GM12878 (cell line): ENCODE measurements at regions not wholly inside any gene's neighbourhood (a gene's known extent, or its start where the extent isn't known, plus 50 kb on each side); places are given as distances from the start of the nearest gene placed in this dataset.

Experiments
- CBX3 ChIP-seq: fragments of 200-600 bp; sonication (generic); IDR thresholded peaks from 2 replicates; pipeline ENCODE4 v1.6.1; 2016; ENCODE audit warnings: low read depth, borderline replicate concordance
- CREB1 ChIP-seq: IDR thresholded peaks from 2 replicates; pipeline ENCODE4 v1.6.1; 2012; ENCODE audit warnings: low read depth, mild to moderate bottlenecking, inconsistent platforms
- FOS ChIP-seq: IDR thresholded peaks from 3 replicates; pipeline ENCODE4 v1.6.1; 2011; ENCODE audit warnings: borderline replicate concordance; ENCODE audit not compliant: insufficient read length; ENCODE audit errors: extremely low read depth
- HDAC6 ChIP-seq: fragments of 200-600 bp; sonication (generic); IDR thresholded peaks from one replicate; pipeline ENCODE4 v1.8.0; 2017; ENCODE audit warnings: antibody characterized with exemption; ENCODE audit not compliant: unreplicated experiment
- IKZF2 ChIP-seq, 2 experiments: fragments of 450-650 bp; IDR thresholded peaks; 2 replicates each; pipeline ENCODE4 v1.6.1; 2017; ENCODE audit warnings: mild to moderate bottlenecking in 2 of 2, moderate library complexity in 2 of 2
- NRF1 ChIP-seq: conservative IDR thresholded peaks from 2 replicates; pipeline ENCODE4 v1.6.1; 2011; ENCODE audit warnings: mild to moderate bottlenecking, low read depth, low read length, improper control_type of control experiment
- POLR2A ChIP-seq: IDR thresholded peaks from 2 replicates; pipeline ENCODE4 v1.6.1; 2011; ENCODE audit warnings: low read depth, mild to moderate bottlenecking, low read length
- RCOR1 ChIP-seq: conservative IDR thresholded peaks from 2 replicates; pipeline ENCODE4 v1.6.1; 2012; ENCODE audit warnings: low read depth, low read length, improper control_type of control experiment
- RFX5 ChIP-seq: IDR thresholded peaks from 2 replicates; pipeline ENCODE4 v1.6.1; 2011; ENCODE audit warnings: low read depth, low read length, improper control_type of control experiment
- SIN3A ChIP-seq: IDR thresholded peaks from 2 replicates; pipeline ENCODE4 v1.6.1; 2012; ENCODE audit warnings: low read depth, low read length, improper control_type of control experiment
- SPI1 ChIP-seq: IDR thresholded peaks from 2 replicates; pipeline ENCODE4 v1.6.1; 2011; ENCODE audit warnings: low read depth, mild to moderate bottlenecking, low read length, moderate library complexity, borderline replicate concordance; ENCODE audit not compliant: insufficient read depth
- TAF1 ChIP-seq: IDR thresholded peaks from 2 replicates; pipeline ENCODE4 v1.6.1; 2011; ENCODE audit warnings: mild to moderate bottlenecking, low read depth, low read length, borderline replicate concordance
- TF ChIP-seq, protein P1 (sequence below): IDR thresholded peaks from 2 replicates; pipeline ENCODE4 v1.6.1; 2011; ENCODE audit warnings: low read depth, low read length, improper control_type of control experiment, borderline replicate concordance
- TF ChIP-seq, protein P2 (sequence below), 3 experiments: IDR thresholded peaks in 2 of 3; conservative IDR thresholded peaks in 1 of 3; 2 replicates each; pipeline ENCODE4 v1.5.1; 2011; ENCODE audit warnings: low read depth in 3 of 3, low read length in 3 of 3, mild to moderate bottlenecking in 3 of 3, control low read depth in 2 of 3, moderate library complexity in 2 of 3, inconsistent platforms in 1 of 3, mixed read lengths in 1 of 3; ENCODE audit not compliant: control insufficient read depth in 2 of 3, insufficient read depth in 1 of 3; ENCODE audit errors: extremely low read depth in 1 of 3

DNA sequence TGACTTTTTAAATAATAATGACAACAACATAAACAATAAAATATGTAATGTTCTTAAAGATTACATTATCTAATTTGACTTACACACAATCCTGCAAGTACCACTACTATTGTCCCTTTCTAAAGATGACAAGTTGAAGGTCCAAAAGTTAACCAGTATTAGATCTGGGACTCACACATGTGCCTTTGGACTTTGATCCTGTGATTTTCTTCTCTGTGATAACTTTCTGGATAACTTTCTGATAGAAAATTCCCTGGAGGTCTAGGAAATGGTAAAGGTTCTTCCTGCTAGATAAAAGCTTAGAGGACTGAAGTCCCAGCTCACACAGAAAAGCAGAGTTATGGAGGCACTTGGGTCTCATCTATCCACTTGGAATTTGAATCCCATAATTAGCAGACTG is 311.9 kb upstream of the KLHL29 start:
- TF ChIP-seq TAF1: no peak
- no peak for TF ChIP-seq NRF1
- TF ChIP-seq, protein P1, sequence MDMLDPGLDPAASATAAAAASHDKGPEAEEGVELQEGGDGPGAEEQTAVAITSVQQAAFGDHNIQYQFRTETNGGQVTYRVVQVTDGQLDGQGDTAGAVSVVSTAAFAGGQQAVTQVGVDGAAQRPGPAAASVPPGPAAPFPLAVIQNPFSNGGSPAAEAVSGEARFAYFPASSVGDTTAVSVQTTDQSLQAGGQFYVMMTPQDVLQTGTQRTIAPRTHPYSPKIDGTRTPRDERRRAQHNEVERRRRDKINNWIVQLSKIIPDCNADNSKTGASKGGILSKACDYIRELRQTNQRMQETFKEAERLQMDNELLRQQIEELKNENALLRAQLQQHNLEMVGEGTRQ: no peak
- no peak for TF ChIP-seq RCOR1
- TF ChIP-seq SPI1: no peak
- TF ChIP-seq RFX5: no peak
- TF ChIP-seq, protein P2, sequence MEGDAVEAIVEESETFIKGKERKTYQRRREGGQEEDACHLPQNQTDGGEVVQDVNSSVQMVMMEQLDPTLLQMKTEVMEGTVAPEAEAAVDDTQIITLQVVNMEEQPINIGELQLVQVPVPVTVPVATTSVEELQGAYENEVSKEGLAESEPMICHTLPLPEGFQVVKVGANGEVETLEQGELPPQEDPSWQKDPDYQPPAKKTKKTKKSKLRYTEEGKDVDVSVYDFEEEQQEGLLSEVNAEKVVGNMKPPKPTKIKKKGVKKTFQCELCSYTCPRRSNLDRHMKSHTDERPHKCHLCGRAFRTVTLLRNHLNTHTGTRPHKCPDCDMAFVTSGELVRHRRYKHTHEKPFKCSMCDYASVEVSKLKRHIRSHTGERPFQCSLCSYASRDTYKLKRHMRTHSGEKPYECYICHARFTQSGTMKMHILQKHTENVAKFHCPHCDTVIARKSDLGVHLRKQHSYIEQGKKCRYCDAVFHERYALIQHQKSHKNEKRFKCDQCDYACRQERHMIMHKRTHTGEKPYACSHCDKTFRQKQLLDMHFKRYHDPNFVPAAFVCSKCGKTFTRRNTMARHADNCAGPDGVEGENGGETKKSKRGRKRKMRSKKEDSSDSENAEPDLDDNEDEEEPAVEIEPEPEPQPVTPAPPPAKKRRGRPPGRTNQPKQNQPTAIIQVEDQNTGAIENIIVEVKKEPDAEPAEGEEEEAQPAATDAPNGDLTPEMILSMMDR (IDR thresholded peaks at IDR 0.05 in 2 of 3, conservative IDR thresholded peaks at IDR 0.05 in 1 of 3; ENCODE audit: control insufficient read depth in 2 of 3, extremely low read depth in 1 of 3, insufficient read depth in 1 of 3, low read depth in 3 of 3, low read length in 3 of 3): no peak
- no peak for TF ChIP-seq IKZF2 (IDR thresholded peaks at IDR 0.05)
- TF ChIP-seq HDAC6: no peak
- no peak for TF ChIP-seq CREB1
- no peak for TF ChIP-seq POLR2A
- no peak for TF ChIP-seq CBX3
- no peak for TF ChIP-seq SIN3A
- no peak for TF ChIP-seq FOS
